KG1 (cell line): ENCODE measurements at regions not wholly inside any gene's neighbourhood (a gene's known extent, or its start where the extent isn't known, plus 50 kb on each side); places are given as distances from the start of the nearest gene placed in this dataset.
"Not testable (repeated sequence)": the region's sequence is repeated elsewhere in the genome, so short reads cannot be mapped to it uniquely, and the experiment has no call there.

Experiments
- DNase-seq: peaks from one replicate; lab custom pipeline; 2025; lab: John Stamatoyannopoulos, UW

GRCh38 chr6:9308284-9308683, 872.9 kb upstream of the SLC35B3 start:
- DNase-seq, result no peak

- DNase-seq, result no peak
These were observed 872.4 kb upstream of the SLC35B3 start for GRCh38 chr6:9307786-9308185.

- DNase-seq, result no peak
These were observed 871.8 kb upstream of the SLC35B3 start for GRCh38 chr6:9307187-9307586.

- no peak for DNase-seq
These were observed 860.3 kb upstream of the SLC35B3 start for GRCh38 chr6:9295644-9296043.

- no peak for DNase-seq
These were observed 857.6 kb upstream of the SLC35B3 start for GRCh38 chr6:9292975-9293374.

- DNase-seq, result not testable (repeated sequence)
These were observed 855.0 kb upstream of the SLC35B3 start for GRCh38 chr6:9290342-9290741.

GRCh38 chr6:9272671-9273070, 837.3 kb upstream of the SLC35B3 start:
- no peak for DNase-seq

- DNase-seq, result no peak
These were observed 831.4 kb upstream of the SLC35B3 start for GRCh38 chr6:9266741-9267140.

GRCh38 chr6:9257215-9257614, 821.9 kb upstream of the SLC35B3 start:
- DNase-seq, result no peak

- DNase-seq, result no peak
These were observed 818.9 kb upstream of the SLC35B3 start for GRCh38 chr6:9254251-9254650.

GRCh38 chr6:9252799-9253198, 817.5 kb upstream of the SLC35B3 start:
- DNase-seq, result no peak

- DNase-seq, result no peak
These were observed 815.5 kb upstream of the SLC35B3 start for GRCh38 chr6:9250852-9251251.

GRCh38 chr6:9248133-9248532, 812.8 kb upstream of the SLC35B3 start:
- DNase-seq, result no peak

- no peak for DNase-seq
These were observed 805.5 kb upstream of the SLC35B3 start for GRCh38 chr6:9240861-9241260.

GRCh38 chr6:9236443-9236842, 801.1 kb upstream of the SLC35B3 start:
- DNase-seq, result no peak

- DNase-seq, result no peak
These were observed 798.3 kb upstream of the SLC35B3 start for GRCh38 chr6:9233686-9234085.

GRCh38 chr6:9233226-9233625, 797.9 kb upstream of the SLC35B3 start:
- no peak for DNase-seq

- no peak for DNase-seq
These were observed 790.1 kb upstream of the SLC35B3 start for GRCh38 chr6:9225441-9225871.

GRCh38 chr6:9224539-9224938, 789.2 kb upstream of the SLC35B3 start:
- DNase-seq, result no peak

- DNase-seq, result not testable (repeated sequence)
These were observed 778.4 kb upstream of the SLC35B3 start for GRCh38 chr6:9213717-9214116.

- DNase-seq, result no peak
These were observed 773.6 kb upstream of the SLC35B3 start for GRCh38 chr6:9208966-9209365.

- DNase-seq, result no peak
These were observed 770.3 kb upstream of the SLC35B3 start for GRCh38 chr6:9205645-9206044.

- DNase-seq, result no peak
These were observed 768.8 kb upstream of the SLC35B3 start for GRCh38 chr6:9204171-9204570.

- no peak for DNase-seq
These were observed 765.4 kb upstream of the SLC35B3 start for GRCh38 chr6:9200712-9201111.

- DNase-seq, result no peak
These were observed 762.4 kb upstream of the SLC35B3 start for GRCh38 chr6:9197726-9198125.
